ENCODE measurements at regions not wholly inside any gene's neighbourhood (a gene's known extent, or its start where the extent isn't known, plus 50 kb on each side); places are given as distances from the start of the nearest gene placed in this dataset.

GRCh38 chr4:110372485-110372884 is 103.5 kb upstream of the ENPEP start:
- TF ChIP-seq CTCF (IDR thresholded peaks at IDR 0.05) (no peak), ZFX (IDR thresholded peaks at IDR 0.05; ENCODE audit: borderline replicate concordance) (no peak)
- H3K27ac ChIP-seq: no peak overlapping the region

- no peak overlapping the region for H3K27ac ChIP-seq
- TF ChIP-seq ZFX (IDR thresholded peaks at IDR 0.05; ENCODE audit: borderline replicate concordance) (no peak), CTCF (IDR thresholded peaks at IDR 0.05) (no peak)
Observed at GRCh38 chr4:110371016-110371770, 104.8 kb upstream of the ENPEP start.

GRCh38 chr4:110368409-110368808 is 107.5 kb upstream of the ENPEP start:
- H3K27ac ChIP-seq: no peak overlapping the region

GRCh38 chr4:110367156-110367555 is 108.8 kb upstream of the ENPEP start:
- H3K27ac ChIP-seq: no peak overlapping the region
- no peak for TF ChIP-seq ZFX (IDR thresholded peaks at IDR 0.05; ENCODE audit: borderline replicate concordance)
- TF ChIP-seq CTCF (IDR thresholded peaks at IDR 0.05): no peak

More at GRCh38 chr4:110368409-110368808, 107.5 kb upstream of the ENPEP start:
- TF ChIP-seq CTCF (IDR thresholded peaks at IDR 0.05) (no peak), ZFX (IDR thresholded peaks at IDR 0.05; ENCODE audit: borderline replicate concordance) (no peak)

GRCh38 chr4:110365761-110366160 is 110.2 kb upstream of the ENPEP start:
- H3K27ac ChIP-seq: no peak overlapping the region
- no peak for TF ChIP-seq ZFX (IDR thresholded peaks at IDR 0.05; ENCODE audit: borderline replicate concordance)
- no peak for TF ChIP-seq CTCF (IDR thresholded peaks at IDR 0.05)

GRCh38 chr4:110364911-110365520 is 110.9 kb upstream of the ENPEP start:
- no peak overlapping the region for H3K27ac ChIP-seq
- TF ChIP-seq CTCF (IDR thresholded peaks at IDR 0.05) (no peak), ZFX (IDR thresholded peaks at IDR 0.05; ENCODE audit: borderline replicate concordance) (no peak)

GRCh38 chr4:110361921-110362320 is 114.0 kb upstream of the ENPEP start:
- H3K27ac ChIP-seq: no peak overlapping the region
- no peak for TF ChIP-seq CTCF (IDR thresholded peaks at IDR 0.05)
- no peak for TF ChIP-seq ZFX (IDR thresholded peaks at IDR 0.05; ENCODE audit: borderline replicate concordance)

Data from 22Rv1 (cell line).